ENCODE measurements at regions not wholly inside any gene's neighbourhood (a gene's known extent, or its start where the extent isn't known, plus 50 kb on each side); places are given as distances from the start of the nearest gene placed in this dataset.
"Not testable (repeated sequence)": the region's sequence is repeated elsewhere in the genome, so short reads cannot be mapped to it uniquely, and the experiment has no call there.

DNA sequence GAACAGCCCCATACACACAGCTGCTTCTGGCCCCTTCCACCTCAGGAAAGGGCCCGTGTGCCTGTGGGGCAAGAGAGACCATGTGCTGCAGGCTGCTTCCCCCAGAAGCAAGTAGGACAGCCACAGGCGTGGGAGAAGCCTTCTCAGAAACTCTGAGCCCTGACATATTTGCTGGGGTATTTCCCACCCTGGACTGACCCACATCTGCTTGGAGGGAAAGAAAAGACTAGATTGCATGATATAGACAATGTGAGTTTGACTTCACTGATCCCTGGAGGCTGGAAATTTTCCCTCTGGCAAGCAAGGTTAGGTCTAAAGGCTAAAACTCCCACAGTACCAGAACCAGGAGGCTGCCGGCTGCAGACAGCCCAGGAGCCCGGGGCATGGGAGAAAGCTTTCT is 213.3 kb upstream of the SSTR4 start:
- no peaks in the 10 kb centered on the region for H3K36me3 ChIP-seq (ENCODE audit: control insufficient read depth in 3 of 3, insufficient read depth in 3 of 3, low read length in 3 of 3)
- no peak overlapping the region for H3K4me3 ChIP-seq (ENCODE audit: low read length in 3 of 3)
- no peaks in the 10 kb centered on the region for H3K4me1 ChIP-seq (ENCODE audit: control insufficient read depth in 3 of 3, insufficient read depth in 3 of 3, low read length in 3 of 3)
- no peaks in the 10 kb centered on the region for H3K27me3 ChIP-seq (ENCODE audit: control insufficient read depth in 3 of 3, insufficient read depth in 3 of 3, low read length in 3 of 3)
- H3K27ac ChIP-seq (ENCODE audit: low read depth, low read length), result no peak overlapping the region
- H3K9ac ChIP-seq (ENCODE audit: low read depth in 1 of 3, low read length in 3 of 3), result no peak overlapping the region
- no peaks in the 10 kb centered on the region for H3K9me3 ChIP-seq (ENCODE audit: control insufficient read depth in 3 of 3, low read length in 3 of 3)

GRCh38 chr20:22823119-22823518 is 212.0 kb upstream of the SSTR4 start:
- Histone ChIP-seq H3K9ac (ENCODE audit: low read depth in 1 of 3, low read length in 3 of 3) (no peak overlapping the region), H3K36me3 (ENCODE audit: control insufficient read depth in 3 of 3, insufficient read depth in 3 of 3, low read length in 3 of 3) (no peaks in the 10 kb centered on the region), H3K27ac (ENCODE audit: low read depth, low read length) (no peak overlapping the region), H3K9me3 (ENCODE audit: control insufficient read depth in 3 of 3, low read length in 3 of 3) (no peaks in the 10 kb centered on the region), H3K27me3 (ENCODE audit: control insufficient read depth in 3 of 3, insufficient read depth in 3 of 3, low read length in 3 of 3) (no peaks in the 10 kb centered on the region), H3K4me1 (ENCODE audit: control insufficient read depth in 3 of 3, insufficient read depth in 3 of 3, low read length in 3 of 3) (no peaks in the 10 kb centered on the region), H3K4me3 (ENCODE audit: low read length in 3 of 3) (no peak overlapping the region)

DNA sequence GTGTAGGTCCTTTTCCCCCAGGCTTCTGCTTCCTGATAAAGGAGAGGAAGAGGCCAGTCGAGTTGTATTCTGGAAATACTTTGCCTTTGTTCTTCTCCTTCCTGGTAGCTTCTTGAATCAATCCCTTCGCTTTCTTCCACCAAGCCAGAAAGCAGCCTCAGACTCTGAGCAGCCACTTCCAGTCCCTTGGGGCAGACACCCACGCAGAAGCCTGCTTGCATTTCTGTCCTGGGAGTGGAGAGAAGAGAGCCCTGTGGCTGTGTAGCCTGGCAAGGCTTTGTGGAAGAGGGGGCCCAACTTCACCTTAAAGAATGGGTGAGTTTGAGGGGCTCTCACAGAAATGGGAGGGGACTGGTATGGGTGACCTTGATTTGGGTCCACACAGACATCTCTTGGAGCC is 211.0 kb upstream of the SSTR4 start:
- Histone ChIP-seq H3K4me3 (ENCODE audit: low read length in 3 of 3) (no peak overlapping the region), H3K4me1 (ENCODE audit: control insufficient read depth in 3 of 3, insufficient read depth in 3 of 3, low read length in 3 of 3) (no peaks in the 10 kb centered on the region), H3K27me3 (ENCODE audit: control insufficient read depth in 3 of 3, insufficient read depth in 3 of 3, low read length in 3 of 3) (no peaks in the 10 kb centered on the region), H3K9me3 (ENCODE audit: control insufficient read depth in 3 of 3, low read length in 3 of 3) (no peaks in the 10 kb centered on the region), H3K27ac (ENCODE audit: low read depth, low read length) (no peak overlapping the region), H3K9ac (ENCODE audit: low read depth in 1 of 3, low read length in 3 of 3) (no peak overlapping the region), H3K36me3 (ENCODE audit: control insufficient read depth in 3 of 3, insufficient read depth in 3 of 3, low read length in 3 of 3) (no peaks in the 10 kb centered on the region)

GRCh38 chr20:22825076-22825475 is 210.0 kb upstream of the SSTR4 start:
- no peak overlapping the region for H3K27ac ChIP-seq (ENCODE audit: low read depth, low read length)
- H3K9ac ChIP-seq (ENCODE audit: low read depth in 1 of 3, low read length in 3 of 3), result no peak overlapping the region
- no peak overlapping the region for H3K4me3 ChIP-seq (ENCODE audit: low read length in 3 of 3)
- H3K36me3 ChIP-seq (ENCODE audit: control insufficient read depth in 3 of 3, insufficient read depth in 3 of 3, low read length in 3 of 3), result no peaks in the 10 kb centered on the region
- H3K4me1 ChIP-seq (ENCODE audit: control insufficient read depth in 3 of 3, insufficient read depth in 3 of 3, low read length in 3 of 3), result no peaks in the 10 kb centered on the region
- H3K9me3 ChIP-seq (ENCODE audit: control insufficient read depth in 3 of 3, low read length in 3 of 3), result no peaks in the 10 kb centered on the region
- H3K27me3 ChIP-seq (ENCODE audit: control insufficient read depth in 3 of 3, insufficient read depth in 3 of 3, low read length in 3 of 3), result no peaks in the 10 kb centered on the region

DNA sequence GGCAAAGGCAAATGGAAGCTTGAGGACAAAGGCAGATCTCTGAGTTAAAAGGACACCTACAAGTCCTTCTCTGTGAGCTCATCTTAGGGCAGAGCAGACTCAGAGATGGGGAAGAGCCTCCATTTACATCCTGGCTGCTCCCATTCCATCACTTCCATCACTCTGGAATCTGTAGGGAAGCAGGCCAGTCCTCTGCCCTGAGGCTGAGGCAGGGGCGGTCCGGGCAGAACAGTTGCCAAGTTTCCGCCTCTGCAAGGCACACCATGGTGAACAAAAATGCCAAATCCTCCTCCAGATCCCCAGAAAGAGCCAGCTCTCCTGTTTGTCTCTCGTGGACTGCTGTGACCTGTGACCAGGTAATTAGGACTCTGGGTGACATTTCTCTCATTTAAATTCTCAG is 209.6 kb upstream of the SSTR4 start:
- no peaks in the 10 kb centered on the region for H3K9me3 ChIP-seq (ENCODE audit: control insufficient read depth in 3 of 3, low read length in 3 of 3)
- H3K4me3 ChIP-seq (ENCODE audit: low read length in 3 of 3), result no peak overlapping the region
- H3K27ac ChIP-seq (ENCODE audit: low read depth, low read length), result no peak overlapping the region
- no peaks in the 10 kb centered on the region for H3K27me3 ChIP-seq (ENCODE audit: control insufficient read depth in 3 of 3, insufficient read depth in 3 of 3, low read length in 3 of 3)
- no peaks in the 10 kb centered on the region for H3K36me3 ChIP-seq (ENCODE audit: control insufficient read depth in 3 of 3, insufficient read depth in 3 of 3, low read length in 3 of 3)
- no peak overlapping the region for H3K9ac ChIP-seq (ENCODE audit: low read depth in 1 of 3, low read length in 3 of 3)
- no peaks in the 10 kb centered on the region for H3K4me1 ChIP-seq (ENCODE audit: control insufficient read depth in 3 of 3, insufficient read depth in 3 of 3, low read length in 3 of 3)

- Histone ChIP-seq H3K9ac (ENCODE audit: low read depth in 1 of 3, low read length in 3 of 3) (no peak overlapping the region), H3K36me3 (ENCODE audit: control insufficient read depth in 3 of 3, insufficient read depth in 3 of 3, low read length in 3 of 3) (no peaks in the 10 kb centered on the region), H3K27ac (ENCODE audit: low read depth, low read length) (no peak overlapping the region), H3K9me3 (ENCODE audit: control insufficient read depth in 3 of 3, low read length in 3 of 3) (no peaks in the 10 kb centered on the region), H3K4me1 (ENCODE audit: control insufficient read depth in 3 of 3, insufficient read depth in 3 of 3, low read length in 3 of 3) (no peaks in the 10 kb centered on the region), H3K4me3 (ENCODE audit: low read length in 3 of 3) (no peak overlapping the region), H3K27me3 (ENCODE audit: control insufficient read depth in 3 of 3, insufficient read depth in 3 of 3, low read length in 3 of 3) (no peaks in the 10 kb centered on the region)
Observed at GRCh38 chr20:22826306-22827230, 208.5 kb upstream of the SSTR4 start.

GRCh38 chr20:22827916-22828315 is 207.2 kb upstream of the SSTR4 start:
- Histone ChIP-seq H3K9ac (ENCODE audit: low read depth in 1 of 3, low read length in 3 of 3) (no peak overlapping the region), H3K27ac (ENCODE audit: low read depth, low read length) (no peak overlapping the region), H3K4me1 (ENCODE audit: control insufficient read depth in 3 of 3, insufficient read depth in 3 of 3, low read length in 3 of 3) (no peaks in the 10 kb centered on the region), H3K36me3 (ENCODE audit: control insufficient read depth in 3 of 3, insufficient read depth in 3 of 3, low read length in 3 of 3) (no peaks in the 10 kb centered on the region), H3K4me3 (ENCODE audit: low read length in 3 of 3) (no peak overlapping the region), H3K27me3 (ENCODE audit: control insufficient read depth in 3 of 3, insufficient read depth in 3 of 3, low read length in 3 of 3) (no peaks in the 10 kb centered on the region), H3K9me3 (ENCODE audit: control insufficient read depth in 3 of 3, low read length in 3 of 3) (no peaks in the 10 kb centered on the region)

DNA sequence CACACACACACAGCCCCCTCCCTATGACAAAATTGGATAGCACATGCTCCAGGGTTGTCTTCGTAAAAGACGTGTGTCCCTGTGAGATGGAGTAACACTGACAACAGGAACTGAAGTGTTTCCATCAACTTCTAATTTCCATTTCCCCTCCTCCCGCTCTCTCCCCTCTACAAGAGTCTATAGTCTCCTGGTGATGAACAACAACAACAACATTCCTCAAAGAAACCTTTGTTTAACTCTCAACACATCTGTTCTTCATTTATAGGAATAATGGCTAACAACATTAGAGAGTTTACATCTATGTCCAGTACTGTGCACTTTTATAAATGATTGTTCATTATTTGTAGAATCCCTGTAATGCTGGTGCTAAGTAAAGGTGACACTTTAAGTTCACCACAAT is 205.8 kb upstream of the SSTR4 start:
- H3K27ac ChIP-seq (ENCODE audit: low read depth, low read length), result no peak overlapping the region
- H3K27me3 ChIP-seq (ENCODE audit: control insufficient read depth in 3 of 3, insufficient read depth in 3 of 3, low read length in 3 of 3), result no peaks in the 10 kb centered on the region
- H3K9ac ChIP-seq (ENCODE audit: low read depth in 1 of 3, low read length in 3 of 3), result no peak overlapping the region

DNA sequence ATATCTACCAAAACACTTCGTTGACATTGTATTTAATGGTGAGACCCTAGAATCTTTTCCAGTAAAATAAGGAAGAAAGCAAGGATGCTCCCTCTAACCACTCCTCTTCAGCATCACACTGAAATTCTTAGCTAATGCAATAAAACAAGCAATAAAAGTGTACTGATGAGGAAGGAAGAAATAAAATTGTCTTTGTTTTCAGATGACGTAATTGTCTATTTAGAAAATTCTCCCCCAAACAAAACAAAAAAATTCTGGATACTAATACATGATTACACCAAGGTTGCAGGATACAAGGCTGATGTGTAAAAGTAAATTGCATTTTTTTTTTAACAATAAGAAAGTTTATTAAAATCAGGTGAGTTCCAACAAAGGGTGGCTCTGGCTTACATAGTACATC is 205.0 kb upstream of the SSTR4 start:
- Histone ChIP-seq H3K27ac (ENCODE audit: low read depth, low read length) (no peak overlapping the region), H3K36me3 (ENCODE audit: control insufficient read depth in 3 of 3, insufficient read depth in 3 of 3, low read length in 3 of 3) (no peaks in the 10 kb centered on the region), H3K9me3 (ENCODE audit: control insufficient read depth in 3 of 3, low read length in 3 of 3) (no peaks in the 10 kb centered on the region), H3K4me1 (ENCODE audit: control insufficient read depth in 3 of 3, insufficient read depth in 3 of 3, low read length in 3 of 3) (no peaks in the 10 kb centered on the region), H3K4me3 (ENCODE audit: low read length in 3 of 3) (no peak overlapping the region), H3K27me3 (ENCODE audit: control insufficient read depth in 3 of 3, insufficient read depth in 3 of 3, low read length in 3 of 3) (no peaks in the 10 kb centered on the region), H3K9ac (ENCODE audit: low read depth in 1 of 3, low read length in 3 of 3) (no peak overlapping the region)

More for the DNA sequence above, 205.8 kb upstream of the SSTR4 start:
- Histone ChIP-seq H3K4me3 (ENCODE audit: low read length in 3 of 3) (no peak overlapping the region), H3K36me3 (ENCODE audit: control insufficient read depth in 3 of 3, insufficient read depth in 3 of 3, low read length in 3 of 3) (no peaks in the 10 kb centered on the region), H3K4me1 (ENCODE audit: control insufficient read depth in 3 of 3, insufficient read depth in 3 of 3, low read length in 3 of 3) (no peaks in the 10 kb centered on the region), H3K9me3 (ENCODE audit: control insufficient read depth in 3 of 3, low read length in 3 of 3) (no peaks in the 10 kb centered on the region)

DNA sequence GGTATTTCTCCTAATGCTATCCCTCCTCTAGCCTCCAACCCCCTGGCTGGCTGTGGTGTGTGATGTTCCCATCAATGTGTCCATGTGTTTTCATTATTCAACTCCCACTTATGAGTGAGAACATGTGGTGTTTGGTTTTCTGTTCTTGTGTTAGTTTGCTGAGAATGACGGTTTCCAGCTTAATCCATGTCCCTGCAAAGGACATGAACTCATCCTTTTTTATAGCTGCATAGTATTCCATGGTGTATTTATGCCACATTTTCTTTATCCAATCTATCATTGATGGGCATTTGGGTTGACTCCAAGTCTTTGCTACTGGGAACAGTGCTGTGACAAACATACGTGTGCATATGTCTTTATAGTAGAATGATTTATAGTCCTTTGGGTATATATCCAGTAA is 204.4 kb upstream of the SSTR4 start:
- H3K9ac ChIP-seq (ENCODE audit: low read depth in 1 of 3, low read length in 3 of 3); H3K9me3 ChIP-seq (ENCODE audit: control insufficient read depth in 3 of 3, low read length in 3 of 3); H3K27ac ChIP-seq (ENCODE audit: low read depth, low read length); H3K36me3 ChIP-seq (ENCODE audit: control insufficient read depth in 3 of 3, insufficient read depth in 3 of 3, low read length in 3 of 3); H3K4me3 ChIP-seq (ENCODE audit: low read length in 3 of 3); H3K27me3 ChIP-seq (ENCODE audit: control insufficient read depth in 3 of 3, insufficient read depth in 3 of 3, low read length in 3 of 3); H3K4me1 ChIP-seq (ENCODE audit: control insufficient read depth in 3 of 3, insufficient read depth in 3 of 3, low read length in 3 of 3): not testable (repeated sequence)

Measured in skeletal muscle tissue (tissue), 3 donors.